WTC11 (cell line): ENCODE measurements at regions not wholly inside any gene's neighbourhood (a gene's known extent, or its start where the extent isn't known, plus 50 kb on each side); places are given as distances from the start of the nearest gene placed in this dataset.

Source experiments
- NFYB ChIP-seq: sonication (generic); formaldehyde crosslinking; conservative IDR thresholded peaks from 2 replicates; pipeline ENCODE4 v1.8.0; 2022; ENCODE audit warnings: low read depth, missing genetic modification reagents
- PRRX2 ChIP-seq: fragments of 250-450 bp; sonication (Bioruptor Pico); IDR thresholded peaks from 2 replicates; pipeline ENCODE4 v1.8.0; 2021; ENCODE audit warnings: mild to moderate bottlenecking
- TF ChIP-seq, protein P1 (sequence below): sonication (generic); formaldehyde crosslinking; IDR thresholded peaks from 2 replicates; pipeline ENCODE4 v1.8.0; 2022; ENCODE audit warnings: missing genetic modification reagents
- TF ChIP-seq, protein P2 (sequence below): fragments of 200-600 bp; IDR thresholded peaks from 2 replicates; pipeline ENCODE4 v1.8.0; 2022; ENCODE audit warnings: antibody characterized with exemption

DNA sequence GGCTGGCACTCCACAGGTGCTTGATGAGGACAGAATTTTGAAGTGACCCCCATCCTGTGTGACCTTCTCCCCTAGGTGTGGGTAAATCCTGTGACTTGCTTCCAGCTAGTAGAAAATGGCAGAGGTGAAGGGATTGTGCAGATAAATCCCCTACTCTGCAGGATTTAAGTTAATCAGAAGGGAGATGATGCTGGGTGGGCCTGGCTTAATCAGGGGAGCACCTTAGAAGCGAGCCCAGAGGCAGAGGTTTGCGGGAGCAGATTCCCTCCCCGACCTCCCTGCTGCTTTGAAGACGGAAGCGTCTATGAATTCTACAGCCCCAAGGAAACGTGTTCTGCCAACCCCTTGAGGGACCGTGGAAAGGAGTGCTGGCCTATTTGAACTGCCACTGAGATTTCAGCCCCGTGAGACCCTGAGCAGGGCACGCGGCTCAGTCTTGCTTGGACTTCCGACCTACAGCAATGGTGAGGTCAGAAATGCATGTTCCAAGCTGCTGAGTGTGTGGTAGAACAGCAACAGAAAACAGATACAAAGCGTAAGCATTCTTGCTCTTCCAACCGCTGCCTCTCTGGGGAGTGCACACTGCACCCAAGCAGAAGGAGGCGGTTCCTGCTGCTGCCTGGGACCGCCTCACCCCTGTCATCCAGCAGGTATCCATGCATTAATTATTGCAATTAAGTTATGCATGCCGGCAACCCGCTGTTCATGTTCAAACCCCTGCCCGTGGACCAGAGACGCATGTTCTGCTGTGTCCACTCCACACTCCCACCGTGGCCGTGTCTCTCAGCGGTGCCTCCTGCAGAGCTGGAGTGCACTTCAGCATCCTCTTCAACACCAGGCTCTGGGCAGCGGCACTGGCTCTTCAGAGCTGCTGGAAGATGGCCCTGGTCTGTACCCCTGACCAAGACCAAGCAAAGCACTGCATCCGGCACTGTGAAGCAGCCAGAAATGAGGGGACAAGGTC, 54.6 kb upstream of the RXRA start:
- TF ChIP-seq, protein P1, sequence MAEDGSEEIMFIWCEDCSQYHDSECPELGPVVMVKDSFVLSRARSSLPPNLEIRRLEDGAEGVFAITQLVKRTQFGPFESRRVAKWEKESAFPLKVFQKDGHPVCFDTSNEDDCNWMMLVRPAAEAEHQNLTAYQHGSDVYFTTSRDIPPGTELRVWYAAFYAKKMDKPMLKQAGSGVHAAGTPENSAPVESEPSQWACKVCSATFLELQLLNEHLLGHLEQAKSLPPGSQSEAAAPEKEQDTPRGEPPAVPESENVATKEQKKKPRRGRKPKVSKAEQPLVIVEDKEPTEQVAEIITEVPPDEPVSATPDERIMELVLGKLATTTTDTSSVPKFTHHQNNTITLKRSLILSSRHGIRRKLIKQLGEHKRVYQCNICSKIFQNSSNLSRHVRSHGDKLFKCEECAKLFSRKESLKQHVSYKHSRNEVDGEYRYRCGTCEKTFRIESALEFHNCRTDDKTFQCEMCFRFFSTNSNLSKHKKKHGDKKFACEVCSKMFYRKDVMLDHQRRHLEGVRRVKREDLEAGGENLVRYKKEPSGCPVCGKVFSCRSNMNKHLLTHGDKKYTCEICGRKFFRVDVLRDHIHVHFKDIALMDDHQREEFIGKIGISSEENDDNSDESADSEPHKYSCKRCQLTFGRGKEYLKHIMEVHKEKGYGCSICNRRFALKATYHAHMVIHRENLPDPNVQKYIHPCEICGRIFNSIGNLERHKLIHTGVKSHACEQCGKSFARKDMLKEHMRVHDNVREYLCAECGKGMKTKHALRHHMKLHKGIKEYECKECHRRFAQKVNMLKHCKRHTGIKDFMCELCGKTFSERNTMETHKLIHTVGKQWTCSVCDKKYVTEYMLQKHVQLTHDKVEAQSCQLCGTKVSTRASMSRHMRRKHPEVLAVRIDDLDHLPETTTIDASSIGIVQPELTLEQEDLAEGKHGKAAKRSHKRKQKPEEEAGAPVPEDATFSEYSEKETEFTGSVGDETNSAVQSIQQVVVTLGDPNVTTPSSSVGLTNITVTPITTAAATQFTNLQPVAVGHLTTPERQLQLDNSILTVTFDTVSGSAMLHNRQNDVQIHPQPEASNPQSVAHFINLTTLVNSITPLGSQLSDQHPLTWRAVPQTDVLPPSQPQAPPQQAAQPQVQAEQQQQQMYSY (CRISPR knock-in tag), result no peak
- TF ChIP-seq, protein P2, sequence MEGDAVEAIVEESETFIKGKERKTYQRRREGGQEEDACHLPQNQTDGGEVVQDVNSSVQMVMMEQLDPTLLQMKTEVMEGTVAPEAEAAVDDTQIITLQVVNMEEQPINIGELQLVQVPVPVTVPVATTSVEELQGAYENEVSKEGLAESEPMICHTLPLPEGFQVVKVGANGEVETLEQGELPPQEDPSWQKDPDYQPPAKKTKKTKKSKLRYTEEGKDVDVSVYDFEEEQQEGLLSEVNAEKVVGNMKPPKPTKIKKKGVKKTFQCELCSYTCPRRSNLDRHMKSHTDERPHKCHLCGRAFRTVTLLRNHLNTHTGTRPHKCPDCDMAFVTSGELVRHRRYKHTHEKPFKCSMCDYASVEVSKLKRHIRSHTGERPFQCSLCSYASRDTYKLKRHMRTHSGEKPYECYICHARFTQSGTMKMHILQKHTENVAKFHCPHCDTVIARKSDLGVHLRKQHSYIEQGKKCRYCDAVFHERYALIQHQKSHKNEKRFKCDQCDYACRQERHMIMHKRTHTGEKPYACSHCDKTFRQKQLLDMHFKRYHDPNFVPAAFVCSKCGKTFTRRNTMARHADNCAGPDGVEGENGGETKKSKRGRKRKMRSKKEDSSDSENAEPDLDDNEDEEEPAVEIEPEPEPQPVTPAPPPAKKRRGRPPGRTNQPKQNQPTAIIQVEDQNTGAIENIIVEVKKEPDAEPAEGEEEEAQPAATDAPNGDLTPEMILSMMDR, result no peak
- TF ChIP-seq NFYB (CRISPR knock-in tag), result no peak
- no peak for TF ChIP-seq PRRX2 (CRISPR knock-in tag)
